COLO829 (cell line): ENCODE measurements at regions not wholly inside any gene's neighbourhood (a gene's known extent, or its start where the extent isn't known, plus 50 kb on each side); places are given as distances from the start of the nearest gene placed in this dataset.

Experiments used
- DNase-seq: peaks from one replicate; pipeline ENCODE4 v3.0.0; 2012; ENCODE audit warnings: low spot score

DNA sequence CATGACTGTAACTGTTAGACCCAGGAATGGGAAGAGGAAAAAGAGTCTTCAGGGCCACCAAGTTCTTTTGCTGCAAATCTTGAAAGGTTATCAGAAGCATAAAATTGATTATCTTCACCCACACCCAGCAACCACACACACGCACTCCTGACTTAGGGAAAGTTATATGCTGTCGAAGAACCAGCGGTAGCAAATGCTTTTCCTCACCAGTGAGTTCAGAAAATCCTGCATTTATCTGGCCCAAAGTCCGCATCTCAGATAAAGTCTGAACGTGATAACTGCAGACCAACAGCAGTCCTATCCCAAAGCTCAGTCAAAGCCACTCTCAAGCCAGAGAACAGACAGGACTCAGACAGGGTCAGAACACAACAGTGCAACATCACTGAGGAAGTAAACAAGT lies 115.6 kb downstream of the IRS2 start:
- DNase-seq, result no peak

DNA sequence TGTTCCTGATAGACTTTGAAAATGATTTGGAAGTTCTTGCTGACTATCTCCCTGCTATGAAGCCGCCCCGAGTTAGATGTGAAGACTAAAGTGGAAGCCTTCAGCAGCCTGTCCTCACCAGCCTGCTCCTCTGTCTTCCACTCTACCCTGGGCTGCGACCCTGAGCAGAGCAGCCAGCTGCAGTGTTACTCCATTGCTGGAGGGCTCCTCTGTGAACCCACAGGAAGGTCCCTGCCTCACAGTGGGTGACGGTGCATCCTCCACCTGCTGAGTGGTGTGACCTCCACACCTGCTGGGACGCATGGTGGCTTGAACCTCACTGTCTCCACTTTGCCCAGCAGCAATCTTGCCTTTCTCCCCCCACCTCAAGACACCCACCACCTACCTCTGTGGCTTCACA lies 116.4 kb downstream of the IRS2 start:
- no peak for DNase-seq

DNA sequence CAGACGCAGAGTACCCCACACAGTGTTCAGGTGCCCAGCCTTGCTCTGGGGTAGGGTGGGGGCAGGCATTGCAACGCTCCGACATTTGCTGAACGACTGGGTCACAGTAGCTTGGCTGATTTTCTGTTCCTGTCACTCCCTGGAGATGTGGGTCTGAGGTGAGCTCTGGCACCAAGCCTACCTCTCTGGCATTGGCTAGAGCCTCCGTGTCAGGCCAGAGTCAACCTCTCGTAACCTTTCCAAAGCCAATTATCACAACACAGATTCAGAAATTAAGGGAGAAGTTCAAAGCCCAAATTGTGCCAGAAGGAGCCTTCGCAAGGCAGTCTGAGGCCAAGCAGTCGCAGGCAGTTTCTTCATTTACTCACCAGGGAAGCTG lies 117.2 kb downstream of the IRS2 start:
- DNase-seq, result no peak

DNA sequence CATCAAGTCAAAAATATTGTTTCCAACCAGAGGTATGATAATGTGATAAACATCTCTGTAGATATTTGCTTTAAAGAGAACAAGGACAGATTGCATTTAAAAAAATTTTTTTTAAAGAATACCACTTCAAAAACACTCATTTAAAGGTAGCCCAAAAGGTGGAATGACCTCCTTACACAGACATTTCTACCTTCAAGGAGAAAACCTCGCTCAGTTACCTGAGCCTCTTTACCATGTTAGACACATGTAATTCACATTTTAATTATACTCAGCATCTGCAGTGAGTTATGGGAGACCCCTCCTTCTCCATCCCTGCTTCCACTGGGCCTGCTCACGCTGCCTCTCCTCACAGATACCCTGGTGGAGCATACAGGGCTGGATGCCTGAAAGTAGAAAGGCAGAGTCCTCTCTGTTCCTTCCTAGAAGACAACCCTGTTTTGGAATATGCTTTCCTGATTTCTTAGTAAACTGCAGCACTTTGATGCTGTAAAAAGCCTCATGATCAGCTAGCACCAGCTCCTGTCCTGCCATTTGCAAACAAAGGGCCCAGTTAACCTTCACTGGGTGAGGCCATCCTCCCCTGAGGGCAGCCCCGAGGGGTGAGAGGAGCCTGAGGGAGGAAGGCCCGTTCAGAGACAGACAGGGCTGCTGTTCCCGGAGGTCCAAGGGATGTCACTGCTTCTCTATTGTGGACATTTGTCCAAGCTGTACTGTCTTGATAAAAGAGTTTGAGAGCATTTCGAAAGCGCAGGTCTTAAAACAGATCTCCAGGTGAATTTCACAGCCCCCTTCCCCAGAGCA lies 117.8 kb downstream of the IRS2 start:
- DNase-seq, result no peak

DNA sequence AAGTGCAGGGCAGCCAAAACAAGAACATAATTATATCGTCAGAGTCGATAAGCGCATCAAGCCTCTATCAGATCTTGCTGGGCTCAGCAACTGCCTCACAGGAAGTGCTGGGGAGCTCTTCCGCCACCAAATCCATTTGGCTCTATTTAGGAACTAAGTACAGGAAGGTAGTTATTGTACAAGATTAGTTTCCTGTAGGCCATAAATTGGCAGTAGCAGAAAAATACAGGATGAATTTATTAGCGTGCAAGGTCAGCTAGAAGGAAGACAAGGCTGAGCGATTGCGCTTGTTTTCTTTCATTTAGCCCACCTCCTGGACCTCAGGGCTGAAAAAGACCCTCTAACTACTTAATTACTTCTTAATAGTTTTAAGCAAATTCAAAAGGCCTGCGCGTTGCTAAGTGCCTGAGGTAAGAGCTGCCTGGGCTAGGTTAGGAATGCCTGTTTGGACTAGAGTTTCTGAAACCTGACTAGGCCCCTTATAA lies 118.5 kb downstream of the IRS2 start:
- DNase-seq, result no peak

DNA sequence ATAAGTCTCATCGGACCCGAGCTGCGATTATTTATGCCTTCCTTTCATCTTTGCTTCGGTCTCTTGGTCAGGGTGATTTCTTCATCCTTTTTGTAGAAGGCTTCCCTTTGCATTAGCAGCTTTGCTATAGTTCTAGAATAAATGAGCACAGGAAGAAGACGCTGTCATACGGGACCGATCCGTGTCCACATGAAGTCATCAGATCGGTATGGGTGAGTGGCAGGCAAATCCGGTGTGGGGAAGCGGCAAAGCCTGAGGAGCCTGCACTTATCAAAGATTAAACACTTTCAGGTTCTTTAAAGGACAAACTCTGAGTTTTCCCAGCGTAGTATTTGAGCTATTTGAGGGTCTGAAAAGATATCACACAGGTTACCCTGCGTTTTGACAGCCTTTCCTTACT lies 119.3 kb downstream of the IRS2 start:
- DNase-seq, result no peak

DNA sequence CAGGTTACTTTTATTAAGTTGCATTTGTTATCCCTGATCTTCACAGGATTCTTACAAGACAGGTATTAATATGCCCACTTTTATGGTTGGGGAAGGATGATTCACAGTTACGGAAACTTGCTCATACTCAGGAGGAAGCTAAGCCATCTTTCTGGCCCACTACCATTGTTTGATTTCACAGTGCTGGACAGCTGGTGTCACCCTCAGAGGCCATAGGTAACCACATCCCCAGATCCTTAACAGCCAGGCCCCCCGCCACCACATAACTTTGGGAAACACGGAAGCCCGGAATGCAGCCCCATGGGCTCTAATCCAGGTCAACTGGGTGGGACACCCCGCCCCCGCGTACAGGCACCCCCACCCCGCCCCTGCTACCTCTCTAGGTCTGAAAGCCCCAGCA lies 119.7 kb downstream of the IRS2 start:
- DNase-seq, result no peak

DNA sequence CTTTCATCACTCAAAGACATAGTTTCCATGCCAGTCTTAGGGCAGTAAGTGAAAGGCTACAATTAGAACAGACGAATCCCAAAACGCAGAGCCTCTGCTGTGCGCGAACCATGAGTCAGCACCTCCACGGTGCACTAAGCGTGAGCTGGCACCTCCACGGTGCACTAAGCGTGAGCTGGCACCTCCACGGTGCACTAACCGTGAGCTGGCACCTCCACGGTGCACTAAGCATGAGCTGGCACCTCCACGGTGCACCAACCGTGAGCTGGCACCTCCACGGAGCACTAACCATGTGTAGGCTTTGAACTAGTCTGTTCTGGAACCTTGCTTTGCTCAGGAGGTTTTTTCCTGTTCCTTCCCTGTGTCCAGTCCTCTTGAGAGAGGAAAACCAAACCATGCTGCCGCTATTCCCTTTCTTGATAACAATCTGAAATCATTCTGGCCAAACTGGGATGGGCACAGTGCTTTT lies 120.6 kb downstream of the IRS2 start:
- DNase-seq, result no peak

DNA sequence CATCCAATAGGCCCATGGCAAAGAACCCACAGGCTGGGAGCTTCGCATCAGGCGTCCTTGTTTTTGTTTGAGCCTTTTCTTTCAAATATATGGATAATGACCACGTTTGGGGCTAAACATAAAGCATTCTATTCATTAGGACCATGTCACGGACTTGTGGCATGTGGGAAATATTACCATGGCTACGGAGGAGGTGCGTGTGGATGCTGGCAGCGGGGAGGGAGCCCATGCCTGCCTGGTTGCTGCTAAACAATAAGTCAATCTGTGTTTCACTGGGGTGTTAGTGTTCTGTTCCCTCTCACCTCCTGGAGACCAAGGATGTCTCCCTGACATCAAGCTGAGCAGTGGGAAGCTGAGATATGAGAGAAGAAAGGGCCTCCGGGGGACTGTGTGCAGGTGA lies 121.1 kb downstream of the IRS2 start:
- DNase-seq, result peak; percentile 42

DNA sequence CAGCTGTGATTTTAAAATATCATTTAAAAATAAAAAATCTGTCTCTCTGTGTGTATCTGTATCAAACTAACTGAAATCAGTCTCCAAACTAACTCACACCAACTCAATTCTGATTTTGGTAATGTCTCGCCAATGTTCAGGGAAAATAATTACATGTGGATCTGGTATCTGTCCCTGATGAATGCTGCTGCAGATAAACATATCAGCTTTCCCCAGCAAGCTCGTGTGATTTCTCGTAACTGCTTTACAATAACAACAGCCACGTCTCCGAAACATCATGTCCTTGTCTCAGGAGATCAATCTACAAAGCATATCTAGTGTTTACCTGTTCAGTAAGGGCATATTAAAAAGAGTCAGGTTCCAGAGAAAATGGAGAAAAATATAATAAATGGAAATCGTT lies 129.0 kb downstream of the IRS2 start:
- no peak for DNase-seq

DNA sequence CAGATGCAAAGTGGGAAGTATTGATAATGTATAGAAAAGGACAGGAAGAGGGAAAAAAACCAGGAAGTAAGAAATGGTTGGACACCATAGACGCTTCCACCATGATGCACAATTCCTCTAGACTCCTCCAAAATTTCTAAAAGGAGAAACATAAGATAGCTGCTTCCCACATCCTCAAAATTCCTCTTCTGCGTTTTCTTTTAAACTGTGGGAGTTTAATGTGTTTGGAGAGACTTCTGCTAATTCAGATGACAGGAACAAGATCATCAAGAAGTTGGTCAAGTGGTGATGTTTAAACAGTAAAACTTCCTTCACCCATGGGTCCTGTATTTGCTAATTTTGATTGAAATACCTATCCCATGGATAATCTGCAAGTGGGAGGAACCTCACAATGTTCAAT lies 130.2 kb downstream of the IRS2 start:
- DNase-seq, result no peak

DNA sequence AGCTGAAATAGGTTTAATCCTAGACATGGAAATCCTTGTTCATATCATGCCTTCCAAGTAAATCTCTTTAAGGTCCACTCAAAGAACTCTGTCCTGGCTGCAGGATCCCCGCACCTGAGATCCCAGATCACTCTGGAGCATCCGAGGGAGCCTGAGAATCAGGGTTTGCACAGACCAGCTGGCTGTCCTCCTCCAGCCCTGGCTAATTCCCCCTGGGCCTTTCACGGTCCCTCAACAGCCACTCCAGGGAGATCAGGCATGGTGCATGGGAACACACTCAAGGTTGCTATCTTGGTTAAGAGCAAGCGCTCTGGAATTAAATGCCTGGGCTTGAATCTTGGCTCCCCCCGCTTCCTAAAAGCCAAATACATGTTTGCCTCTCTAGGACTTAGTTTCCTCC lies 130.8 kb downstream of the IRS2 start:
- DNase-seq, result no peak

DNA sequence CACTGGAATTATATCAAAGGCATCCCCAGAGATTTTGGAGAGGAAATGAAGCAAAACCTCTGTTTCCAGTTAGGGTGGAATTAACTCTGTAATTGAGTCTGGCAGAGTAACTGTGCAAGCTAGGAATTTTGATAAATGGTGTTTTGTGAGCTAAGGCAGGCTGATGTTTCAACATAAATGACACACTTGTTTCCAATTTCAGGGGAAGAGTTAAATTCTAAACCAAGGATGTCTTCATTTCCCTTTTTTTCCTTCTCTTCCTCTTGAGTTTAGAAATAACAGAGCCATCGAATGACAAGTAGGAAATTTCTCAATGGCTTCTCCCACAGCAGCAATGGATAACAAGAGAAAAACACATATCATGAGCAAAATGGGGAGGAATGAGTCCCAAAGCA lies 131.2 kb downstream of the IRS2 start:
- peak; percentile 49 for DNase-seq

DNA sequence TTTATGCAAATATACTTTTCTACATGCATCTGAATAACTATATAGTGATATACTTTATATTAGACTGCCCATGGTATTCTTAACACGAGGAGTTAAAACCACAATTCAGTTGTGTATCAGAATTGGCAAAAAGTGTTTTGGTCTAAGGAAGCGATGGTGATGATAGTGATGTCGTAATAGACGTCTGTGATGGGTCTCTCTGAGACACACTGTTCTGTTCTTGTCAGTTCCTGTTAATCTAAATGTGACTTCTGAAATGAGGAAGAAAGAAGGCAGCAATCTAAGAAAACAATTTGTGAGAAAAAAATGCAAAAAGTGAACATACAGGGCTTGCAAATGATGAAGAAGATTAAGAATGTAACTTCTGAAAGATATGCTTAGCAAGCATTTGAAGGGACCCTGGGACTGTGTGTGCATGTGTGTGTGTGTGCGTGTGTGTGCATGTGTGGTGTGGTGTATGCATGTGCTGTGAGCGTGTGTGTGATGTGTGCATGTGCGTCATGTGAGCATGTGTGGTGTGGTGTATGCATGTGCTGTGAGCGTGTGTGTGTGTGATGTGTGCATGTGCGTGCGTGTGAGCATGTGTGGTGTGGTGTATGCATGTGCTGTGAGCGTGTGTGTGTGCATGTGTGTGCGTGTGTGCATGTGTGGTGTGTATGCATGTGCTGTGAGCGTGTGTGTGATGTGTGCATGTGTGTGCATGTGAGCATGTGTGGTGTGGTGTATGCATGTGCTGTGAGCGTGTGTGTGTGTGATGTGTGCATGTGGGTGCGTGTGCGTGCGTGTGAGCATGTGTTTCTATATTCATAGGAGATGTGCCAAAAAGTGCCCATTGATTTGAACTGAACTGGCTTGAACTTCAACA lies 131.8 kb downstream of the IRS2 start:
- no peak for DNase-seq

DNA sequence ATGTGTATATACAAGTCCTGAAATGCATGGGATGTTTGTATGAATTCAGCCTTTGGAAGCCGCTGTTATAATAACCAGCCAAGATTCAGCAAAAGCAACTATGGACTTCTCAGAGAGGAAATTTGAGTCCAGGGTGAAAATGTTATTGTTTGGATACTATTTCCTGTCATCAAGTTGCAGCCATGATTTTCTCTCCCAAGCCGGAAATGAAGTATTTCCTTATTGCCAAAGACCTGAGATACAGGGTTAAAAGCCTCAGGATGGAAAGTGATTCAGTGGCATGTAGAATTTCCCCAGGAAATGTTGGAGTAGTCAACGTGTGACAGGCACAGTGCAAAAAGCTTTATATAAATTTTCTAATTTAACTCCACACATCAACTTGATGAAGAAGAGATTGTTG lies 133.9 kb downstream of the IRS2 start:
- no peak for DNase-seq

DNA sequence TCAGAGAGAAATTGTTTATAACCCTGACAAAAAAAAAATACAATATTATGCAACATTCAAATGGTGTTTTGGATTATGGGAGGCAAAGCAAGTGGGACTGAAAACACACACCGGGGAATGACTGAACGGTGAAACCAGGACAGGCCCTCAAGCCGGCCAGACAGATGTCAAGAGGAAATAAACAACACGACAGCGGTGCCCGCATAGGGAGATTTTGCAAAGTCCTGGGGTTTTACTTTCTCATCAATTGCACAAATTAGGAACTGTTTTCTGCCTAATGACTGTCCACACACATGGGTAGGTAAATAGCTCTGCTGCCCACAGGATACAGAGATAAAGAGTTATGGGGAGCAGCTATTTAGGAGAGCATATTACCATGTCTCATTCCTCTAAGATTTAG lies 134.5 kb downstream of the IRS2 start:
- no peak for DNase-seq

DNA sequence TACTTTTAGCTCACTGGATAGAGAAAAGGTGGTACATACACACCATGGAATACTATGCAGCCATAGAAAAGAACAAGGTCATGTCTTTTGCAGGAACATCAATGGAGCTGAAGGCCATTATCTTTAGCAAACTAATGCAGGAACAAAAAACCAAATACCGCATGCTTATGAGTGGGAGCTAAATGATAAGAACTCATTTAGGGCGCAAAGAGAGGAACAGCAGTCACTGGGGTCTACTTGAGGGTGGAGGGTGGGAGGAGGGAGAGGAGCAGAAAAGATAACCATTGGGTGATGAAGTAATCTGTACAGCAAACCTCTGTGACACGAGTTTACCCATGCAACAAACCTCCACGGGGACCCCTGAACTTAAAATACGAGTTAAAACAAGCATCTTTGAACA lies 135.1 kb downstream of the IRS2 start:
- DNase-seq, result no peak

DNA sequence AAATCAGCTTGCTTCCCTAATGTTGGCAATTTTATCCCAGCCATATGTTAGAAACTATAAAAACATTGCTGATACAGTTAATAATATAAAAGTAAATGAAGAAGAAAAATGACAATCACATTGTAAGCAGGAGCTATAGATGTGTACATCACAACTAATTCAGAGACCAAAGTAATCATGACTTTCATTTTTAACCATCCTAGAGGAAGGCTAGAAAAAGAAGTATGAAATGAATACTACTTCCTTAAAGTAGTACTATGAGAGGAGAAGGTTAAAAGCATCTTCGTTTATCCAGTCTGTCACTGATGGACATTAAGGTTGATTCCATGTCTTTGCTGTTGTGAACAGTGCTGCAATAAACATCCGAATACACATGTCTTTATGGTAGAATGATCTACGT lies 135.5 kb downstream of the IRS2 start:
- no peak for DNase-seq

DNA sequence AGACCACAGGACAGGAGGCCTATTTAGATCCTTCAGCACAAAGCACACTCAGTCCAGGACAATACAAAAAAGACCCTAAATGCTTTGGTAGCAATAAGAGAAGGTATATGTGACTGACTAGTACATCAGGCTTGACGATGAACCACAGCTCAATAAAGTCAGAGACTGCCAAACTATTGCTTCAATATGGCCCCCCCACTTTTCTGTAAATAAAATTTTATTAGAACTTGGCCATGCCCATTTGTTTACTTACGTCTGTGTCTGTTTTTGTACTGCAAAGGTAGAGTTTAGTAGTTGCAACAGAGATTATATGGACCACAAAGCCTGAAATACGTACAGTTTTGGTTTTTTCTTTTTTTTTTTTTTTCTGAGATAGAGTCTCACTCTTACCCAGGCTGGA lies 136.7 kb downstream of the IRS2 start:
- no peak for DNase-seq

DNA sequence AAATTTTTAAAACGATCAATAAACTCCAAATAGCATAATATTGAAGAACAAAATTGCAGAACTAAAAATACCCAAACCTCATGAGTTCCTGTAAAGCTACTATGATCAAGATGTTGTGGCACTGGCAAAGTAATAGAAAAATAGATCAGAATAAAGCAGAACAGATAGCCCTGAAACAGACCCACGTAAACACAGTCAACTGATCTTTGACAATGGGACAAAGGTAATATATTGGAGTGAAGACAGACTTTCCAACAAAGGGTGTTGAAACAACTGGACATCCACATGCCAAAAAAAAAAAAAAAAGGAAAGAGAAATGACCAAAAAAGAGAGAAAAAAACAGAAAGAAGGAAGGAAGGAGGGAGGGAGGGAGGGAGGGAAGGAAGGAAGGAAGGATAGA lies 138.7 kb downstream of the IRS2 start:
- no peak for DNase-seq

DNA sequence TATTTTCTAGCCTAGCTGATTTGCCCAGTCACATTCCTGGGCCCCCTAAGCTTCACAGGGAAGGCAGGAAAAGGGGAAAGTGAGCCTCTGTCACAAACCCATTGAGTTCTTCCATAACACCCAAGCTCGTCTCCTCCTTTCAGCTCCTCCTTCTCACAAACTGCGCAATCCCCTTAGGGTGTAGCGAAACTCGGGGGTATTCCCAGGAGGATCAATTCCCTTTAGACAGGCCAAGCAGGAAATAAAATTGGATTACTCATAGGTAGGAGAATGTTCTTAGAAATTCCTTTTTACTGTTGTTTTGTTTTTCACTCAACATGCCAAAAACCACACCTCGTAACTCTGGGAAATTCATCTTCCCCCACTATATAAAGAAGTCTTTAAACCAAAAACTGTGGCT lies 139.3 kb downstream of the IRS2 start:
- DNase-seq, result peak; percentile 35

DNA sequence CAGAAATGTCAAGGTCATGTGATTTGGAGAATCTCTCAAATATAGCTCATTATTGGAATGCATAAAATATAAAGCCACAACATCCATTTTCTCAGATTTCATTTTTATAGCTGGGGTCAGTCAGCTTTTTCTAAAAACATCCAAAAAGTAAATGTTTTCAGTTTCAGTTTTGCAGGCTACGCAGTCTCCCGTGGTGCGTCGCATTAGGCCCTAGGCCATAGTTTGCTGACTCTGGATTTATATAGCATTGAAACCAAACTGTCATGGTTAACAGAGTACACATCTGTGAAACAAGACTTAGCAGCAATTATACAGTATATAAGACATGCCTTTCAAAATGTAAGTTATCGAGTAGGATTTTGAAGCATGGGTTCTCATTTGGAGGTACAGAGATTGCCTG lies 140.0 kb downstream of the IRS2 start:
- no peak for DNase-seq

DNA sequence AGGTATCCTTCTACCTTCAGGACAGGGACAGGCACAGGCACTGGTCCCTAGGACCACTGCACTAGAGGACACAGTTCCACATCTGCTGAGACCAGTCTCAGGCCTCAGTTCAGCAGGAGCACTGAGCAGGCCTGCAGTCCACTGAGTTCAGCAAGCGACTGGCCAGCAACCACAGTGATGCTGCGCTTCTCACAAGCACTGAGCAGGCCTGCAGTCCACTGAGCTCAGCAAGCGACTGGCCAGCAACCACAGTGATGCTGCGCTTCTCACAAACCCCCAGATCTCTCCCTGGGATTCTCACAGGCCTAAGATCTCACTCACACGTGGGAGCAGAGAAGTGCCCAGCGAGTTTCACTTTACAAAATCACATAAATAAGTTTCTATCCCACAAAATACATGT lies 140.6 kb downstream of the IRS2 start:
- no peak for DNase-seq
